IMR-90 (cell line): ENCODE measurements at regions not wholly inside any gene's neighbourhood (a gene's known extent, or its start where the extent isn't known, plus 50 kb on each side); places are given as distances from the start of the nearest gene placed in this dataset.

Source experiments
- ATAC-seq: fragments of 200-7000 bp; cut with Tn5 transposase; 2 replicates; pipeline ENCODE4 v1.9.1; 2020; ENCODE audit warnings: low read depth, mild to moderate bottlenecking, moderate library complexity
- BruUV-seq: library from RNA; stranded (reverse); fragments of 400-500 nt; replicated peaks from 2 replicates; lab custom pipeline; 2021; lab: Mats Ljungman, UMichigan
- CTCF ChIA-PET: fragments of 300-600 bp; formaldehyde crosslinking; extraction: SDS; loops from one replicate; lab custom pipeline; 2021; ENCODE audit warnings: antibody characterized with exemption; lab: Yijun Ruan, JAX
- POLR2A ChIA-PET: fragments of 300-600 bp; sonication (Branson Sonifier 250); formaldehyde crosslinking; loops from one replicate; lab custom pipeline; 2022; ENCODE audit warnings: antibody characterized with exemption; ENCODE audit not compliant: unreplicated experiment; lab: Charles Lee
- DNase-seq: peaks from one replicate; pipeline ENCODE4 v3.0.0; 2013
- H2AFZ ChIP-seq: replicated peaks from 2 replicates; pipeline ENCODE3; 2013; ENCODE audit warnings: low read length, mild to moderate bottlenecking; ENCODE audit not compliant: poor library complexity
- H2AK5ac ChIP-seq: 2 replicates; pipeline ENCODE4 v1.6.1; 2013; ENCODE audit warnings: low read depth, low read length, inconsistent platforms
- H2AK9ac ChIP-seq: replicated peaks from 2 replicates; pipeline ENCODE3; 2013; ENCODE audit warnings: mild to moderate bottlenecking, low read depth, low read length, moderate library complexity; ENCODE audit not compliant: poor library complexity
- H2BK120ac ChIP-seq: 2 replicates; pipeline ENCODE4 v1.6.1; 2013; ENCODE audit warnings: low read depth, low read length, inconsistent platforms
- H2BK15ac ChIP-seq: 3 replicates; pipeline ENCODE4 v1.6.1; 2013; ENCODE audit warnings: low read depth, low read length, inconsistent platforms
- H2BK20ac ChIP-seq: 2 replicates; pipeline ENCODE4 v1.6.1; 2013; ENCODE audit warnings: low read depth, mild to moderate bottlenecking, inconsistent platforms, low read length, moderate library complexity
- H2BK5ac ChIP-seq: 2 replicates; pipeline ENCODE4 v1.6.1; 2013; ENCODE audit warnings: mild to moderate bottlenecking, low read depth, low read length, inconsistent platforms; ENCODE audit not compliant: poor library complexity, severe bottlenecking
- H3K14ac ChIP-seq: replicated peaks from 2 replicates; pipeline ENCODE4 v1.6.1; 2013; ENCODE audit warnings: low read depth, low read length, inconsistent platforms
- H3K18ac ChIP-seq: 2 replicates; pipeline ENCODE4 v1.6.1; 2013; ENCODE audit warnings: low read depth, low read length, control low read depth
- H3K23ac ChIP-seq: 2 replicates; pipeline ENCODE4 v1.6.1; 2013; ENCODE audit warnings: low read depth, low read length, inconsistent platforms
- H3K27ac ChIP-seq: 2 replicates; pipeline ENCODE4 v1.5.1; 2013; ENCODE audit warnings: mild to moderate bottlenecking, control low read depth, low read length; ENCODE audit not compliant: insufficient read depth
- H3K27me3 ChIP-seq: 2 replicates; pipeline ENCODE4 v1.6.1; 2013; ENCODE audit warnings: low read length; ENCODE audit not compliant: control insufficient read depth, insufficient read depth
- H3K36me3 ChIP-seq: 2 replicates; pipeline ENCODE4 v1.6.1; 2013; ENCODE audit warnings: low read length, mixed read lengths; ENCODE audit not compliant: control insufficient read depth, insufficient read depth
- H3K4ac ChIP-seq: 2 replicates; pipeline ENCODE4 v1.6.1; 2013; ENCODE audit warnings: low read depth, low read length, inconsistent platforms
- H3K4me1 ChIP-seq: 2 replicates; pipeline ENCODE4 v1.6.1; 2013; ENCODE audit warnings: low read length, mixed read lengths; ENCODE audit not compliant: control insufficient read depth, insufficient read depth
- H3K4me2 ChIP-seq: 2 replicates; pipeline ENCODE4 v1.6.1; 2013; ENCODE audit warnings: low read depth, mild to moderate bottlenecking, control low read depth, low read length, moderate library complexity
- H3K4me3 ChIP-seq: 2 replicates; pipeline ENCODE4 v1.5.1; 2013; ENCODE audit warnings: low read depth, mild to moderate bottlenecking, control low read depth, low read length, moderate library complexity; ENCODE audit not compliant: insufficient read depth
- H3K56ac ChIP-seq: 2 replicates; pipeline ENCODE4 v1.6.1; 2013; ENCODE audit warnings: low read length, inconsistent platforms; ENCODE audit not compliant: insufficient read depth; ENCODE audit errors: extremely low read depth
- H3K79me1 ChIP-seq, 2 experiments: 2 replicates each; pipeline ENCODE4 v1.6.1; 2013; ENCODE audit warnings: low read length in 2 of 2, inconsistent platforms in 1 of 2, low read depth in 1 of 2
- H3K9ac ChIP-seq: 2 replicates; pipeline ENCODE4 v1.6.1; 2013; ENCODE audit warnings: low read depth, low read length, control low read depth
- H3K9me1 ChIP-seq: 2 replicates; pipeline ENCODE4 v1.6.1; 2013; ENCODE audit warnings: low read length, inconsistent platforms; ENCODE audit not compliant: insufficient read depth
- H3K9me3 ChIP-seq: 2 replicates; pipeline ENCODE4 v1.6.1; 2013; ENCODE audit warnings: low read length; ENCODE audit not compliant: control insufficient read depth, insufficient read depth
- H4K20me1 ChIP-seq: 2 replicates; pipeline ENCODE4 v1.6.1; 2013; ENCODE audit warnings: low read length, inconsistent platforms; ENCODE audit not compliant: insufficient read depth
- H4K5ac ChIP-seq: 2 replicates; pipeline ENCODE4 v1.6.1; 2013; ENCODE audit warnings: mild to moderate bottlenecking, low read depth, low read length, control low read depth
- H4K8ac ChIP-seq, 2 experiments: 2 replicates each; pipeline ENCODE4 v1.6.1; 2013; ENCODE audit warnings: low read depth in 2 of 2, low read length in 2 of 2, control low read depth in 1 of 2, inconsistent platforms in 1 of 2
- H4K91ac ChIP-seq: 2 replicates; pipeline ENCODE4 v1.6.1; 2013; ENCODE audit warnings: low read depth, low read length, inconsistent platforms; ENCODE audit not compliant: insufficient read depth
- CEBPB ChIP-seq: IDR thresholded peaks from 2 replicates; pipeline ENCODE4 v1.6.1; 2012; ENCODE audit warnings: low read depth, low read length, improper control_type of control experiment
- WGBS, 2 experiments: methylation state at CpG; one replicate each; pipeline versions ENCODE4 v1.1.5 to v1.1.7; 2013; ENCODE audit warnings: missing lambda C conversion rate in 2 of 2; ENCODE audit not compliant: insufficient read length in 1 of 2; ENCODE audit errors: extremely low coverage in 2 of 2; 5-methylcytosine and 5-hydroxymethylcytosine counted together
- dilution Hi-C: fragments of 300-500 bp; cut with HindIII; formaldehyde crosslinking; loops from one replicate; pipeline ENCODE4 v1.14.3; 2018; ENCODE audit warnings: low sequenced_read_pairs; ENCODE audit not compliant: unreplicated experiment
- in situ Hi-C: fragments of 300-500 bp; cut with MboI; formaldehyde crosslinking; loops from 3 replicates; pipeline ENCODE4 v1.14.3; 2019; ENCODE audit warnings: low sequenced_read_pairs, inconsistent platforms, mixed read lengths
- intact Hi-C: fragments of 100-400 bp; cut with micrococcal nuclease; formaldehyde crosslinking; loops from 2 replicates; pipeline ENCODE4 v1.10.0; 2022

GRCh38 chr5:56588636-56589480, 226.5 kb upstream of the MAP3K1 start:
- Histone ChIP-seq H3K36me3 (no peaks in the 10 kb centered on the region), H2BK20ac (no peak overlapping the region), H4K91ac (no peak overlapping the region), H4K5ac (no peak overlapping the region), H3K4me1 (peaks cover 5% of the 10 kb centered on the region), H2AK9ac (no peak overlapping the region), H3K79me1 (no peaks in the 10 kb centered on the region), H3K4me2 (no peak overlapping the region), H3K9me1 (peaks cover 5% of the 10 kb centered on the region), H3K23ac (no peak overlapping the region), H2AFZ (no peak overlapping the region), H3K9me3 (no peaks in the 10 kb centered on the region; the same call in 1 of the 2 replicates), H3K18ac (no peak overlapping the region), H4K8ac (no peak overlapping the region), H2AK5ac (no peak overlapping the region), H3K27ac (no peak overlapping the region), H2BK120ac (no peak overlapping the region), H3K4me3 (no peak overlapping the region), H3K9ac (no peak overlapping the region), H2BK15ac (no peak overlapping the region), H3K4ac (no peak overlapping the region), H2BK5ac (no peak overlapping the region), H3K27me3 (peaks cover 9% of the 10 kb centered on the region), H3K56ac (no peak overlapping the region), H3K14ac (no peak overlapping the region), H4K20me1 (no peaks in the 10 kb centered on the region)
- BruUV-seq, result no TSS peak
- WGBS, 2 experiments, result 89% methylated on average over 9 of the region's 16 CpGs; no CpG with 5 or more reads in 1 of the 2 experiments
- dilution Hi-C loops, result no loop called here
- ChIA-PET POLR2A (no interaction called here), CTCF (no interaction called here)
- no peak for ATAC-seq
- no peak for TF ChIP-seq CEBPB
- in situ Hi-C loops, result no loop called here
- intact Hi-C loops, result no loop called here
- DNase-seq, result no peak
